Karpas-422 (cell line): ENCODE measurements at regions not wholly inside any gene's neighbourhood (a gene's known extent, or its start where the extent isn't known, plus 50 kb on each side); places are given as distances from the start of the nearest gene placed in this dataset.

ENCODE experiments used
- DNase-seq: peaks from one replicate; pipeline ENCODE4 v3.0.0-alpha.2; 2015
- H2AFZ ChIP-seq: fragments of 200-600 bp; sonication (generic); 2 replicates; pipeline ENCODE4 v1.6.1; 2014; ENCODE audit warnings: antibody characterized with exemption, low read length, mixed read lengths
- H3K27ac ChIP-seq: fragments of 200-600 bp; sonication (generic); 2 replicates; pipeline ENCODE4 v1.5.1; 2014; ENCODE audit warnings: mild to moderate bottlenecking, low read length, moderate library complexity
- H3K27me3 ChIP-seq: fragments of 200-600 bp; sonication (generic); 2 replicates; pipeline ENCODE4 v1.6.1; 2014; ENCODE audit warnings: low read length, mixed read lengths
- H3K36me3 ChIP-seq: fragments of 200-600 bp; sonication (generic); 2 replicates; pipeline ENCODE4 v1.6.1; 2014; ENCODE audit warnings: low read length, mixed read lengths; ENCODE audit not compliant: insufficient read depth
- H3K4me1 ChIP-seq: fragments of 200-600 bp; sonication (generic); 2 replicates; pipeline ENCODE4 v1.6.1; 2014; ENCODE audit warnings: mild to moderate bottlenecking, low read length, mixed read lengths
- H3K4me2 ChIP-seq: fragments of 200-600 bp; sonication (generic); 2 replicates; pipeline ENCODE4 v1.6.1; 2014; ENCODE audit warnings: low read length, low read depth, mild to moderate bottlenecking; ENCODE audit not compliant: poor library complexity, severe bottlenecking
- H3K4me3 ChIP-seq: fragments of 200-600 bp; sonication (generic); 2 replicates; pipeline ENCODE4 v1.5.1; 2014; ENCODE audit warnings: mild to moderate bottlenecking, antibody characterized with exemption, low read length, mixed read lengths
- H3K79me2 ChIP-seq: fragments of 200-600 bp; sonication (generic); 2 replicates; pipeline ENCODE4 v1.6.1; 2014; ENCODE audit warnings: mild to moderate bottlenecking, low read length, mixed read lengths
- H3K9ac ChIP-seq: fragments of 200-600 bp; sonication (generic); 2 replicates; pipeline ENCODE4 v1.6.0; 2014; ENCODE audit warnings: low read length
- H3K9me2 ChIP-seq: fragments of 200-600 bp; sonication (generic), shearing (Covaris generic); replicated peaks from 2 replicates; pipeline ENCODE4 v1.6.0; 2014; ENCODE audit warnings: mild to moderate bottlenecking, low read length, moderate library complexity; ENCODE audit not compliant: insufficient read depth
- H3K9me3 ChIP-seq: fragments of 300-700, 200-600 bp; sonication (generic); 2 replicates; pipeline ENCODE4 v1.6.1; 2014; ENCODE audit warnings: low read length, mixed read lengths
- H4K20me1 ChIP-seq: fragments of 200-600 bp; sonication (generic); 2 replicates; pipeline ENCODE4 v1.6.1; 2014; ENCODE audit warnings: mild to moderate bottlenecking, antibody characterized with exemption, low read length, low read depth; ENCODE audit not compliant: insufficient read depth

GRCh38 chr12:93186131-93186530 lies 191.6 kb upstream of the NUDT4 start:
- H4K20me1 ChIP-seq = no peaks in the 10 kb centered on the region
- no peak overlapping the region for H3K27ac ChIP-seq
- H3K4me1 ChIP-seq = peaks cover 5% of the 10 kb centered on the region; the same call in 1 of the 2 replicates
- H3K4me2 ChIP-seq = no peak overlapping the region
- no peak overlapping the region for H3K9ac ChIP-seq
- no peaks in the 10 kb centered on the region for H3K79me2 ChIP-seq
- H3K4me3 ChIP-seq = no peak overlapping the region
- no peak overlapping the region for H2AFZ ChIP-seq
- H3K36me3 ChIP-seq = no peaks in the 10 kb centered on the region
- no peak for DNase-seq
- H3K9me3 ChIP-seq = no peaks in the 10 kb centered on the region
- no peaks in the 10 kb centered on the region for H3K27me3 ChIP-seq
- H3K9me2 ChIP-seq = 0 out of 2 replicates have a peak, but pooled peaks cover 2% of the 10 kb centered on the region

GRCh38 chr12:93186621-93187020 lies 191.1 kb upstream of the NUDT4 start:
- Histone ChIP-seq H3K9ac (no peak overlapping the region), H3K4me3 (no peak overlapping the region), H3K27me3 (no peaks in the 10 kb centered on the region)

GRCh38 chr12:93191423-93191822 lies 186.3 kb upstream of the NUDT4 start:
- H2AFZ ChIP-seq = no peak overlapping the region
- H3K9me3 ChIP-seq = no peaks in the 10 kb centered on the region
- H3K36me3 ChIP-seq = no peaks in the 10 kb centered on the region
- no peak overlapping the region for H3K4me2 ChIP-seq
- H3K27ac ChIP-seq = no peak overlapping the region
- no peaks in the 10 kb centered on the region for H4K20me1 ChIP-seq
- no peaks in the 10 kb centered on the region for H3K79me2 ChIP-seq
- DNase-seq = no peak
- no peaks in the 10 kb centered on the region for H3K9me2 ChIP-seq
- no peaks in the 10 kb centered on the region for H3K27me3 ChIP-seq
- H3K4me1 ChIP-seq = no peaks in the 10 kb centered on the region
- H3K9ac ChIP-seq = no peak overlapping the region
- H3K4me3 ChIP-seq = no peak overlapping the region

More at GRCh38 chr12:93186621-93187020, 191.1 kb upstream of the NUDT4 start:
- no peak for DNase-seq
- Histone ChIP-seq H4K20me1 (no peaks in the 10 kb centered on the region), H3K4me2 (no peak overlapping the region), H3K9me2 (0 out of 2 replicates have a peak, but pooled peaks cover 2% of the 10 kb centered on the region), H2AFZ (no peak overlapping the region), H3K4me1 (peaks cover 5% of the 10 kb centered on the region; the same call in 1 of the 2 replicates), H3K9me3 (no peaks in the 10 kb centered on the region), H3K36me3 (no peaks in the 10 kb centered on the region), H3K79me2 (no peaks in the 10 kb centered on the region), H3K27ac (no peak overlapping the region)

- Histone ChIP-seq H3K27me3 (no peaks in the 10 kb centered on the region), H3K9me3 (no peaks in the 10 kb centered on the region), H2AFZ (no peak overlapping the region), H3K36me3 (no peaks in the 10 kb centered on the region), H3K9ac (no peak overlapping the region), H3K9me2 (no peaks in the 10 kb centered on the region), H4K20me1 (no peaks in the 10 kb centered on the region), H3K4me3 (no peak overlapping the region), H3K4me1 (no peaks in the 10 kb centered on the region), H3K27ac (no peak overlapping the region), H3K79me2 (no peaks in the 10 kb centered on the region), H3K4me2 (no peak overlapping the region)
- DNase-seq = no peak
Measured at GRCh38 chr12:93191956-93192355, 185.8 kb upstream of the NUDT4 start.

GRCh38 chr12:93192878-93193277 lies 184.8 kb upstream of the NUDT4 start:
- Histone ChIP-seq H3K4me1 (no peaks in the 10 kb centered on the region), H3K27ac (no peak overlapping the region), H3K36me3 (no peaks in the 10 kb centered on the region), H3K4me3 (no peak overlapping the region), H4K20me1 (no peaks in the 10 kb centered on the region), H3K9ac (no peak overlapping the region), H3K9me3 (no peaks in the 10 kb centered on the region), H2AFZ (no peak overlapping the region), H3K9me2 (no peaks in the 10 kb centered on the region), H3K79me2 (no peaks in the 10 kb centered on the region), H3K4me2 (no peak overlapping the region), H3K27me3 (no peaks in the 10 kb centered on the region)
- DNase-seq = no peak

GRCh38 chr12:93195511-93195910 lies 182.2 kb upstream of the NUDT4 start:
- Histone ChIP-seq H3K79me2 (no peaks in the 10 kb centered on the region), H3K4me1 (no peaks in the 10 kb centered on the region), H2AFZ (no peak overlapping the region), H3K27ac (no peak overlapping the region), H3K9me2 (no peaks in the 10 kb centered on the region), H3K9ac (no peak overlapping the region), H3K4me3 (no peak overlapping the region), H4K20me1 (no peaks in the 10 kb centered on the region), H3K27me3 (no peaks in the 10 kb centered on the region), H3K9me3 (no peaks in the 10 kb centered on the region), H3K4me2 (no peak overlapping the region), H3K36me3 (no peaks in the 10 kb centered on the region)
- no peak for DNase-seq

GRCh38 chr12:93197067-93197593 lies 180.6 kb upstream of the NUDT4 start:
- no peaks in the 10 kb centered on the region for H3K4me1 ChIP-seq
- no peak overlapping the region for H3K4me2 ChIP-seq
- H3K9me3 ChIP-seq = no peaks in the 10 kb centered on the region
- H3K9me2 ChIP-seq = no peaks in the 10 kb centered on the region
- H3K27ac ChIP-seq = no peak overlapping the region
- H3K79me2 ChIP-seq = no peaks in the 10 kb centered on the region
- no peaks in the 10 kb centered on the region for H3K27me3 ChIP-seq
- H4K20me1 ChIP-seq = no peaks in the 10 kb centered on the region
- H2AFZ ChIP-seq = no peak overlapping the region
- H3K9ac ChIP-seq = no peak overlapping the region
- no peaks in the 10 kb centered on the region for H3K36me3 ChIP-seq
- no peak for DNase-seq
- H3K4me3 ChIP-seq = no peak overlapping the region

GRCh38 chr12:93198086-93198485 lies 179.6 kb upstream of the NUDT4 start:
- H3K9me3 ChIP-seq = no peaks in the 10 kb centered on the region
- no peaks in the 10 kb centered on the region for H3K4me1 ChIP-seq
- H3K36me3 ChIP-seq = no peaks in the 10 kb centered on the region
- H3K4me2 ChIP-seq = no peak overlapping the region
- no peak overlapping the region for H3K27ac ChIP-seq
- H3K9ac ChIP-seq = no peak overlapping the region
- no peaks in the 10 kb centered on the region for H3K79me2 ChIP-seq
- DNase-seq = no peak
- H3K9me2 ChIP-seq = no peaks in the 10 kb centered on the region
- no peaks in the 10 kb centered on the region for H3K27me3 ChIP-seq
- no peak overlapping the region for H2AFZ ChIP-seq
- no peaks in the 10 kb centered on the region for H4K20me1 ChIP-seq
- no peak overlapping the region for H3K4me3 ChIP-seq

- no peak overlapping the region for H3K4me3 ChIP-seq
- H3K36me3 ChIP-seq = no peaks in the 10 kb centered on the region
- no peaks in the 10 kb centered on the region for H3K9me2 ChIP-seq
- H3K9me3 ChIP-seq = no peaks in the 10 kb centered on the region
- no peak overlapping the region for H3K9ac ChIP-seq
- no peak overlapping the region for H3K4me2 ChIP-seq
- H3K27ac ChIP-seq = no peak overlapping the region
- no peak for DNase-seq
- H2AFZ ChIP-seq = no peak overlapping the region
- H4K20me1 ChIP-seq = no peaks in the 10 kb centered on the region
- H3K27me3 ChIP-seq = no peaks in the 10 kb centered on the region
- no peaks in the 10 kb centered on the region for H3K4me1 ChIP-seq
- no peaks in the 10 kb centered on the region for H3K79me2 ChIP-seq
Measured at GRCh38 chr12:93199831-93200236, 177.9 kb upstream of the NUDT4 start.
